ENCODE measurements at regions not wholly inside any gene's neighbourhood (a gene's known extent, or its start where the extent isn't known, plus 50 kb on each side); places are given as distances from the start of the nearest gene placed in this dataset.

GRCh38 chr5:24385617-24386016, 259.2 kb downstream of the CDH10 start:
- no peak for DNase-seq

DNA sequence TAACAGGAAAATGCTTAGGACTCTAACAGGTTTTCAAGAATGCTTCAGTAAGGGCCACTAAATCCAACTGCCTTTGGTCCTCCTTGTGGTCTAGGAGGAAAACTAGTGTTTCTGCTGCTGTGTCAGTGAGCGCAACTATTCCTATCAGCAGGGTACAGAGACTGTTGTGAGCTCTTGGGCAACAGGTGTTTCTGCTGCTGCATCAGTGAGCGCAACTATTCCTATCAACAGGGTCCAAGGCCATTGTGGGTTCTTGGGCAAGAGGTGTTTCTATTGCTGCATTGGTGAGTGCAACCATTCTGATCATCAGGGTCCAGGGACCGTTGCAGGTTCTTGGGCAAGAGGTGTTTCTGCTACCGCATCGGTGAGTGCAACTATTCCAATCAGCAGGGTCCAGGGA, 256.3 kb downstream of the CDH10 start:
- no peak for DNase-seq

GRCh38 chr5:24389968-24390367, 254.8 kb downstream of the CDH10 start:
- DNase-seq, result no peak

DNA sequence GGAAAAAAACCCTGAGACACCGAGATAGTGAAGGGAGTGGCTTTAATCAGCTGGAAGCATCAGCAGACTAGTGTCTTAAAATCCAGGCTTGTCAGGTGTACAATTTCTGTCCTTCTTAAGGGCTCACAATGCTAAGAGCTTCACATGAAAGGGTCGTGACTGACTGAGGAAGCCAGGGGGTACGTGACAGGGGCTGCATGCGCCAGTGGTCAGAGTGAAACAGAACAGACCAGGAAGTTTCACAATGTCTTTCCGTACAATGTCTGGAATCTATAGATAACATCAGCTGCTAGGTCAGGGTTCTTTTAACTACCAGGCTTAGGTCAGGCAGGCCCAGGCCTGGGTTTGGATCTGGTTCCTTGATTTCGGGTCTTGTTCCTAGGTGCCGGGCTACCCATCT, 253.0 kb downstream of the CDH10 start:
- DNase-seq, result no peak

DNA sequence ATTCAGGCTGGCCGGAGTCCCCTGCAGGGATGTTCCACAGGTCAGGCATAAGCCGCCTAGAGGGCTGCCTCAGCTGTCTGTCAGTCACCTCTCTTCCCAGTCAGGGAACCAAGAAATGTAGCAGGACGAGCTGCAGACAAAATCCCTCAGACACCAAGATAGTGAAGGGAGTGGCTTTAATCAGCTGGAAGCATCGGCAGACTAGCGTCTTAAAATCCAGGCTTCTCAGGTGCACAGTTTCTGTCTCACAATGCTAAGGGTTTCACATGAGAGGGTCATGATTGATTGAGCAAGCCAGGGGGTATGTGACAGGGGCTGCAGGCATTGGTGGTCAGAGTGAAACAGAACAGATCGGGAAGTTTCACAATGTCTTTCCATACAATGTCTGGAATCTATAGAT, 247.2 kb downstream of the CDH10 start:
- DNase-seq, result no peak

DNA sequence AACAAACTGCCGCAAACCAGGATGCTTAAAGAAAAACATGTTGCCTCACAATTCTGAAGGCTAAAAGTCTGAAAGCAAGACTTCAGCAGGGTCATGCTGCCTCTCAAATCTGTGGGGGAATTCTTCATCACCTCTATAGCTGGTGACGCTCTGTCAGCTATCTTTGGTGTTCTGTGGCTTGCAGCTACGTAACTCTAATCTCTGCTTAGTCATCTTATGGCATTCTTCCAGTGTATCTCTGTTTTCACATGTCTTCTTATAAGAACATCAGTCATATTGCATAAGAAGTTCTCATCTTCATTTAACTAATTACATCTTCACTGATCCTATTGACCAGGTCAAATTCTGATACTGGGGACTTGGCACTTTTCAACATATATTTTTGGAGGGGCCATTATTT, 243.0 kb downstream of the CDH10 start:
- no peak for DNase-seq

DNA sequence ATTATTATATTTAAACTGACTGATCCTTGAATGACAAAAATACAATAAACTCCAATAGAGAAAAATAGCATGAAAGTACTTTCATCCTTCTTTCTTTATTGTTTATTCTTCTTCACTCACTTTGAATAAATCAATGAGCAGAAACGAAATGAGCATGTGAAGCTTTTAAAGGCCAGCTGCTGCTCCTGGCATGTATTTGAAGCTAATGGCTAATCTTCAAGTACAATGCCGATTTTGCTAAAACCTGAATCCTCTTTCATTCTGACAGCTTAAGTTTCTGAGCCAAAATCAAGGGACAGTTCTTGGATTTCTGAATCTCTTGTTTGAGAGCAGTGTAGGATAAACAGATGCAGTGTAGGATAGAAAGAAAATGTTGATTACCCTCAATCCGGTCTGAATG, 237.3 kb downstream of the CDH10 start:
- DNase-seq, result peak; percentile 39

DNA sequence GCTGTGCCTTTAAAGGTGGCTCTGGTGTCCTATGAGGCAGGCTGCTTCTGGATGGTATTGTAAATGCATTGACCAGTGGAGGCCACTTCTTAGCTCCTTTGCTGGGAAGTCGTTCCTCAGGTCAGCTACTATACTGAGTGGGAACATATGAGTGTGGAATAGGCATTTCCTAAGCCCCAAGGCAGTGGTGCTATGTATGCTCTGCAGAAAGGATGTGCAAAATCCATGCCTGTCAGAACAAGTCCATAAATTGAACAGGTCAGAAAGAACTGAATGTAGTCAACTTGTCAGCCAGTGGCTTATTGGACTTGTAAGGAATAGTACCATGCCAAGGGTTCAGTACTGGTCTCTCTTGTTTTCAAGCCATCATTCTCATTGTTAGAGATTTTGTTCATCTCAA, 216.4 kb downstream of the CDH10 start:
- DNase-seq, result no peak

DNA sequence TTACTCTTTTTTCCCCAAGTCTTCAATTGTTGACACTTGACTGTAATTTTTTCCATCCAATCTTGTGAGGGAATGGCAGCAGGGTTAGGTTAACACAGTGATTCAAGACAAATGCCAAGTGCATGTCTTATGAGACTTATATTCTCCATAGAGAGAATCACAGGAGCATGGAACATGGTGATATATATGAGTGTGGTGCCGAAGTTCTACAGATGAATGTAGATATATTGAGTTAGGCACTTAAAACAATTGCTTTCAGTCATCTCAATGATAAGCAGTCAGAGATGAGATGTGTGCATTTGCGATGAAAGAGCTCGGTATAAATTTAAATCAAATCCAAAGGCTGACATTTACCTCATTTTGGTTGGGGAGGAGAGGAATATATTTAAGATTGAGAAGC, 211.2 kb downstream of the CDH10 start:
- DNase-seq, result no peak

Data from eye (tissue), 1 donor.